IMR-90 (cell line): ENCODE measurements at regions not wholly inside any gene's neighbourhood (a gene's known extent, or its start where the extent isn't known, plus 50 kb on each side); places are given as distances from the start of the nearest gene placed in this dataset.

ENCODE experiments used
- ATAC-seq: fragments of 200-7000 bp; cut with Tn5 transposase; 2 replicates; pipeline ENCODE4 v1.9.1; 2020; ENCODE audit warnings: low read depth, mild to moderate bottlenecking, moderate library complexity
- BruUV-seq: library from RNA; stranded (reverse); fragments of 400-500 nt; replicated peaks from 2 replicates; lab custom pipeline; 2021; lab: Mats Ljungman, UMichigan
- CTCF ChIA-PET: fragments of 300-600 bp; formaldehyde crosslinking; extraction: SDS; loops from one replicate; lab custom pipeline; 2021; ENCODE audit warnings: antibody characterized with exemption; lab: Yijun Ruan, JAX
- POLR2A ChIA-PET: fragments of 300-600 bp; sonication (Branson Sonifier 250); formaldehyde crosslinking; loops from one replicate; lab custom pipeline; 2022; ENCODE audit warnings: antibody characterized with exemption; ENCODE audit not compliant: unreplicated experiment; lab: Charles Lee
- DNase-seq: peaks from one replicate; pipeline ENCODE4 v3.0.0; 2013
- H2AFZ ChIP-seq: replicated peaks from 2 replicates; pipeline ENCODE3; 2013; ENCODE audit warnings: low read length, mild to moderate bottlenecking; ENCODE audit not compliant: poor library complexity
- H2AK5ac ChIP-seq: 2 replicates; pipeline ENCODE4 v1.6.1; 2013; ENCODE audit warnings: low read depth, low read length, inconsistent platforms
- H2AK9ac ChIP-seq: replicated peaks from 2 replicates; pipeline ENCODE3; 2013; ENCODE audit warnings: mild to moderate bottlenecking, low read depth, low read length, moderate library complexity; ENCODE audit not compliant: poor library complexity
- H2BK120ac ChIP-seq: 2 replicates; pipeline ENCODE4 v1.6.1; 2013; ENCODE audit warnings: low read depth, low read length, inconsistent platforms
- H2BK15ac ChIP-seq: 3 replicates; pipeline ENCODE4 v1.6.1; 2013; ENCODE audit warnings: low read depth, low read length, inconsistent platforms
- H2BK20ac ChIP-seq: 2 replicates; pipeline ENCODE4 v1.6.1; 2013; ENCODE audit warnings: low read depth, mild to moderate bottlenecking, inconsistent platforms, low read length, moderate library complexity
- H2BK5ac ChIP-seq: 2 replicates; pipeline ENCODE4 v1.6.1; 2013; ENCODE audit warnings: mild to moderate bottlenecking, low read depth, low read length, inconsistent platforms; ENCODE audit not compliant: poor library complexity, severe bottlenecking
- H3K14ac ChIP-seq: replicated peaks from 2 replicates; pipeline ENCODE4 v1.6.1; 2013; ENCODE audit warnings: low read depth, low read length, inconsistent platforms
- H3K18ac ChIP-seq: 2 replicates; pipeline ENCODE4 v1.6.1; 2013; ENCODE audit warnings: low read depth, low read length, control low read depth
- H3K23ac ChIP-seq: 2 replicates; pipeline ENCODE4 v1.6.1; 2013; ENCODE audit warnings: low read depth, low read length, inconsistent platforms
- H3K27ac ChIP-seq: 2 replicates; pipeline ENCODE4 v1.5.1; 2013; ENCODE audit warnings: mild to moderate bottlenecking, control low read depth, low read length; ENCODE audit not compliant: insufficient read depth
- H3K27me3 ChIP-seq: 2 replicates; pipeline ENCODE4 v1.6.1; 2013; ENCODE audit warnings: low read length; ENCODE audit not compliant: control insufficient read depth, insufficient read depth
- H3K36me3 ChIP-seq: 2 replicates; pipeline ENCODE4 v1.6.1; 2013; ENCODE audit warnings: low read length, mixed read lengths; ENCODE audit not compliant: control insufficient read depth, insufficient read depth
- H3K4ac ChIP-seq: 2 replicates; pipeline ENCODE4 v1.6.1; 2013; ENCODE audit warnings: low read depth, low read length, inconsistent platforms
- H3K4me1 ChIP-seq: 2 replicates; pipeline ENCODE4 v1.6.1; 2013; ENCODE audit warnings: low read length, mixed read lengths; ENCODE audit not compliant: control insufficient read depth, insufficient read depth
- H3K4me2 ChIP-seq: 2 replicates; pipeline ENCODE4 v1.6.1; 2013; ENCODE audit warnings: low read depth, mild to moderate bottlenecking, control low read depth, low read length, moderate library complexity
- H3K4me3 ChIP-seq: 2 replicates; pipeline ENCODE4 v1.5.1; 2013; ENCODE audit warnings: low read depth, mild to moderate bottlenecking, control low read depth, low read length, moderate library complexity; ENCODE audit not compliant: insufficient read depth
- H3K56ac ChIP-seq: 2 replicates; pipeline ENCODE4 v1.6.1; 2013; ENCODE audit warnings: low read length, inconsistent platforms; ENCODE audit not compliant: insufficient read depth; ENCODE audit errors: extremely low read depth
- H3K79me1 ChIP-seq, 2 experiments: 2 replicates each; pipeline ENCODE4 v1.6.1; 2013; ENCODE audit warnings: low read length in 2 of 2, inconsistent platforms in 1 of 2, low read depth in 1 of 2
- H3K9ac ChIP-seq: 2 replicates; pipeline ENCODE4 v1.6.1; 2013; ENCODE audit warnings: low read depth, low read length, control low read depth
- H3K9me1 ChIP-seq: 2 replicates; pipeline ENCODE4 v1.6.1; 2013; ENCODE audit warnings: low read length, inconsistent platforms; ENCODE audit not compliant: insufficient read depth
- H3K9me3 ChIP-seq: 2 replicates; pipeline ENCODE4 v1.6.1; 2013; ENCODE audit warnings: low read length; ENCODE audit not compliant: control insufficient read depth, insufficient read depth
- H4K20me1 ChIP-seq: 2 replicates; pipeline ENCODE4 v1.6.1; 2013; ENCODE audit warnings: low read length, inconsistent platforms; ENCODE audit not compliant: insufficient read depth
- H4K5ac ChIP-seq: 2 replicates; pipeline ENCODE4 v1.6.1; 2013; ENCODE audit warnings: mild to moderate bottlenecking, low read depth, low read length, control low read depth
- H4K8ac ChIP-seq, 2 experiments: 2 replicates each; pipeline ENCODE4 v1.6.1; 2013; ENCODE audit warnings: low read depth in 2 of 2, low read length in 2 of 2, control low read depth in 1 of 2, inconsistent platforms in 1 of 2
- H4K91ac ChIP-seq: 2 replicates; pipeline ENCODE4 v1.6.1; 2013; ENCODE audit warnings: low read depth, low read length, inconsistent platforms; ENCODE audit not compliant: insufficient read depth
- CHD1 ChIP-seq: IDR thresholded peaks from 2 replicates; pipeline ENCODE4 v1.6.1; 2012; ENCODE audit warnings: low read depth, low read length, improper control_type of control experiment
- RFX5 ChIP-seq: IDR thresholded peaks from 2 replicates; pipeline ENCODE4 v1.8.0; 2012; ENCODE audit warnings: low read depth, mild to moderate bottlenecking, low read length, moderate library complexity
- dilution Hi-C: fragments of 300-500 bp; cut with HindIII; formaldehyde crosslinking; loops from one replicate; pipeline ENCODE4 v1.14.3; 2018; ENCODE audit warnings: low sequenced_read_pairs; ENCODE audit not compliant: unreplicated experiment
- in situ Hi-C: fragments of 300-500 bp; cut with MboI; formaldehyde crosslinking; loops from 3 replicates; pipeline ENCODE4 v1.14.3; 2019; ENCODE audit warnings: low sequenced_read_pairs, inconsistent platforms, mixed read lengths
- intact Hi-C: fragments of 100-400 bp; cut with micrococcal nuclease; formaldehyde crosslinking; loops from 2 replicates; pipeline ENCODE4 v1.10.0; 2022

DNA sequence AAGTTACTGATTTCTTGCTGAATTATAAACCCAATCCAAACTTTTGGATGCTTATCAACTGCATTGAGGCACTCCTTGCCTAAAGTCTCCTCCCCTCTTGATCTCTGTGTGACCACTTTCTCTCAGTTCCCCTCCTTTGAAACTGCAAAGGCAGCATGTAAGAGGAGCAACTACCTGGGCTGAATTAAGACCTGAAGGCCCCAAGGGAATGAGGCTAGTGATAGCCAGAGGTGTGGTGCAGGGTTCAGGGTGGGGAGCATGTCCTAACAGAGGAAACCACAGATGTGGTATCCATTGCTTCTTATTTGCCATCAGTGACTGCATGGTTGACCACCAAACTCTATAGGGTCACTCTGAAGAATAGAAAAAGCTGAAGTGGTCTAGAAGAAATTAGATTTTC is 557.9 kb downstream of the TNS1 start:
- no peak overlapping the region for H3K4ac ChIP-seq

More for the DNA sequence above, 557.9 kb downstream of the TNS1 start:
- H2BK15ac ChIP-seq, result no peak overlapping the region
- peak overlapping the region; percentile 12; the same call in 1 of the 2 replicates for H3K23ac ChIP-seq
- no peak overlapping the region for H4K8ac ChIP-seq
- in situ Hi-C loops (no loop called here), intact Hi-C loops (no loop called here), dilution Hi-C loops (no loop called here)
- no peaks in the 10 kb centered on the region for H3K79me1 ChIP-seq
- no peak overlapping the region for H4K5ac ChIP-seq
- no peak overlapping the region; the same call in 1 of the 2 replicates for H2BK20ac ChIP-seq
- no peaks in the 10 kb centered on the region for H3K36me3 ChIP-seq
- ATAC-seq (no peak), DNase-seq (no peak)
- no peak overlapping the region for H2AK9ac ChIP-seq
- no peak overlapping the region for H3K27ac ChIP-seq
- TF ChIP-seq RFX5, result no peak
- no peak for TF ChIP-seq CHD1
- H2AK5ac ChIP-seq, result no peak overlapping the region
- no peak overlapping the region for H3K9ac ChIP-seq
- no peak overlapping the region for H2AFZ ChIP-seq
- H2BK120ac ChIP-seq, result no peak overlapping the region
- H3K4me1 ChIP-seq, result no peaks in the 10 kb centered on the region
- H3K4me3 ChIP-seq, result no peak overlapping the region
- no peaks in the 10 kb centered on the region for H3K27me3 ChIP-seq
- no peaks in the 10 kb centered on the region for H4K20me1 ChIP-seq
- H4K91ac ChIP-seq, result no peak overlapping the region
- no peaks in the 10 kb centered on the region for H3K9me3 ChIP-seq
- H3K18ac ChIP-seq, result no peak overlapping the region
- no peak overlapping the region for H3K4me2 ChIP-seq
- no peak overlapping the region for H3K14ac ChIP-seq
- H2BK5ac ChIP-seq, result no peak overlapping the region
- no peak overlapping the region for H3K56ac ChIP-seq
- POLR2A ChIA-PET, result no interaction called here
- CTCF ChIA-PET, result interaction anchor here (0.7 kb wide), 1 partner anchor 24 kb away, joined by 3 read pairs; no protein-coding TSS in a partner anchor
- no peaks in the 10 kb centered on the region; the same call in 1 of the 2 replicates for H3K9me1 ChIP-seq
- no TSS peak for BruUV-seq
